ENCODE measurements at regions not wholly inside any gene's neighbourhood (a gene's known extent, or its start where the extent isn't known, plus 50 kb on each side); places are given as distances from the start of the nearest gene placed in this dataset.
"Not testable (repeated sequence)": the region's sequence is repeated elsewhere in the genome, so short reads cannot be mapped to it uniquely, and the experiment has no call there.

DNA sequence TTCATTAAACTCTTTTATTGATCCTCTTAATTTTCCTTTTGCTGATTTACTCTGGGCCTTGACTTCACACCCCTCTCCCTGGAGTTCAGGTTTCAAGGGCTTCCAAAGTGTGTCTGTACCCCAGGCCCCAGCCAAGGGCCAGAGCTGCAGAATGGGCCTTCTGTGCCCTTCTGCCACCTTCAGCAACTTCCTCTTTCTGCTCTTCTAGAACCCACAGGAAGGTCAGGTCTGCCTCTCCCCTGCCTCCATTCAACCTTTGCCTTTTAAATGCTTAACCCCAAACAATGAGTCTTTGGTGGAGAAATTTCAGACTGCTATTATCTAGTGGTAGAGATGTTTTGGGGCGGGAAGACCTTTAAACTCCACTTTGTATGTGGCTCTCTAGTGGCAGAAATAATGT, 63.1 kb downstream of the TSN start:
- no peak for DNase-seq

DNA sequence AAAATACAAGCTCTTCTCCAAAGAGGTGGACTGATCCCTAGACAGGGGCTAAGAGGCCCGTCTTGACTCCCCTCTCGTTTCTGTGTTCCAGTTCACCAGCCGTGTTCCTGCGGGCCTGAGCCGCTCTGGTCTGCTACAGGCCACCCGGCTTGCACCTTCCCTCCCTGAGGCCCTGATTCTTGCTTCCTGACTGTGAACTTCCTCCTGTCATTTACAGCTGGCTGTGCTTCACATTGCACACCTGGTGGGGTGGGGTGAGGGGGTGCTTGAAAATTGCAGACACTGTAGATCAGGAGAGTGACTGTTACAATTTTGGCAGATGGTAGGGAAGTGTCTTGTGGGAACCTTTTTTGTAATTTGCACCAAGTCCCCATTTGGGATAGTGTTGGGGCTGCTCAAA, 64.4 kb downstream of the TSN start:
- DNase-seq: no peak

GRCh38 chr2:121821476-121822158, 66.2 kb downstream of the TSN start:
- DNase-seq: no peak

DNA sequence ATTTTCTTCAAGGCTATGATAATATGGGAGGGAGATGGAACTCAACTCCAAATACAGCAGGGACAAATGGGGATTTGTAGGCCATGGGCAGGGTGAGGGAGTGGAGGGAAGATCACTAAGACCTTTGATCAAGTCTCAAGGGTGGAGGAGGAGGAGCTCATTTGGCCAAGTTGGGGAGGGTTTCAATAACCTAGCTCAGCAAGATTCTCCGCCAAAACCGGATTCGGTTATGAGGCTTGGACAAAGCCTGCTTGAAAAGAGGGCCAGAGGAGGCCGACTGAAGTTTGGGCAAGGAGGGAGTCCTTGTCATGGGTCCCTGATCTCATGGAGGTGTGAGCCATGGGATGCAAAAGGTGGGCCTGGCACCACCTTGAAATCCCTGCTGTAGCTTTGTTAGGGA, 68.8 kb downstream of the TSN start:
- no peak for DNase-seq

- no peak for DNase-seq
These were observed 69.8 kb downstream of the TSN start for GRCh38 chr2:121825003-121825950.

- DNase-seq: no peak
These were observed 70.6 kb downstream of the TSN start for GRCh38 chr2:121826036-121826435.

DNA sequence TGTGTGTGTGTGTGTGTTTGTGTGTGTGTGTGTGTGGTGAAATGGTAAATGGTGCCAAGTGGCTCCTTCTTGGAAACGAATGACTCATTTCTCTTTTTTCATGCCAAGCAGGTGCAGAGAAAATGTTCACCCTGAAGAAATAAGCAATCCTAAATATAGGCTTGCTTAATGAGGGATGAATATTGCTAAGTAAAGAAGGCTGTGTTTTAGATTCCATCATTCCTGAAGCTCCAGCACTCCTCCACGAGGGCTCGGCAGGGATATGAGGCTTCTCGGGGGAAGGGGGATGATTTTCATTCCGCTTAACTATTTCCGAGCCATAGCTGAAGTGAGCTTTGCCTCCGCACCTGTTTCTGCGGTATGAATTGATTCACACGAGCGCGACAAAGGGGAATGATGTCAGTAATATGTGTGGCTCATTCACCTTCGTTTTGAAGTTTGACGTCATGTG, 72.9 kb downstream of the TSN start:
- no peak for DNase-seq

GRCh38 chr2:121830809-121831208, 75.4 kb downstream of the TSN start:
- DNase-seq: no peak

GRCh38 chr2:121831841-121832240, 76.4 kb downstream of the TSN start:
- no peak for DNase-seq

DNA sequence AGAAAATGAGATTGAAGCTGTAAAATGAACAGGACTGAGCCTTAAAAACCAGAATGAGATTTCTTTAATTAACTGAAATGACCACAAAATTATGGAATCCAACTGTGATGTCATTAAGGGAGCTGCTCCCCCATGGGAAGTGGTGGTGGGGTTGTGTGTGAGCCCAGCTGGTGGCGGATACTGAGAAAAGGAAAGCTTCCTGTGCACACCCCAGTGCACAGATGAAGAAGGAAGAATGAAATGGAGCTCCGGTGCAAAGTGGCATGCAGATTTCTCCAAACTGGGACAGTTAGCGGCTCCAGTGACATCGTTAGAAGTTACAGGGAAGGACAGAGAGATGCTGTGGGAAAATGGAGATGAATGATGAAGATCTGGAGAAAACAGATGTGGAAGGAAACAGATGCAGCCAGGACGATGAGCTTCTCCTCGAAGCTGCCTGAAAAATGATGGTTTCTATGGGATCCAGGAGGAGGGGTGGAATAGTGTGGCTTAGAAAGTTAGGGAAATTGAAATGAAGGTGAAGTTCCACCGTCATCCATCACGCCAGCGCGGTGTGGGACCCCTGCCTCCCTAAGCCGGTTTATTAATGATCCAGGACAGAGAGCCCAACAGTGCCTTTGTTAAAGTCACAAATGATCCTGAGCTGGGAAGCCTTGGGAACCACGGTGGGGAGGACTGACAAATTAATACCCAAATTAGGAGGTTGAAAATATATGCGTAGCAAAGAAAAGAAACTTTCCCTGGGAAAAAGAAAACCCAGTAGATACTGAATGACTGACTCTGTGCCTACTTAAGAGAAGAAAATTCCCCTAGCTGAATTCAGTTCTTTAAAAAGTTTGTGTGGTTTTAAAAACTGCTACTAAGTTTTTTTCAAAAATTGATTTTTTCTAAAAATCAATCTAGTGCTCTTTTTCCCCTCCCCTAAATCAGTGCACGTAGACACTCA, 77.2 kb downstream of the TSN start:
- DNase-seq: no peak

GRCh38 chr2:121833358-121833723, 77.9 kb downstream of the TSN start:
- DNase-seq: no peak

- DNase-seq: no peak
These were observed 81.2 kb downstream of the TSN start for GRCh38 chr2:121836611-121837010.

DNA sequence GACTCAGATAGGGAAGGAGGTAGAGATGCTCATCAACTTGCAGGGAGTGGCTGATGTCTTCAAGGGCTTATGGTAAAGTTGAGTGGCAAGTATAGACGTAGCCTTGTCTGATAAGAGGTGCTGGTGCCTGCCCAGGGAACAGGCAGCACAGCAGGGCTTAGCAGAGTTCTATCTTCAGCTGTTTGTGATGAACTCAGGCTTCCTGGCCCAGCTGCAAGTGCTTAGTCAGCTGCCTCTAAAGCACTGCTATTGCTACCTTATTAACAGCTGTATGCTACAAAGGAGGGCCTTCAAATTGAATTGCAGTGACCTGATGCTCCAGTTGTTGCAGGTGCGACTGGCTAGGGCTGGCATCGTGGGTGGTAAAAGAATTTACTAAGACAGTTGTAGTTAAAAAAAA, 82.1 kb downstream of the TSN start:
- DNase-seq: no peak

- no peak for DNase-seq
These were observed 83.1 kb downstream of the TSN start for GRCh38 chr2:121838551-121838950.

- DNase-seq: no peak
These were observed 84.1 kb downstream of the TSN start for GRCh38 chr2:121839584-121839983.

- DNase-seq: no peak
These were observed 93.8 kb downstream of the TSN start for GRCh38 chr2:121849236-121849635.

- DNase-seq: not testable (repeated sequence)
These were observed 97.7 kb downstream of the TSN start for GRCh38 chr2:121853149-121853548.

DNA sequence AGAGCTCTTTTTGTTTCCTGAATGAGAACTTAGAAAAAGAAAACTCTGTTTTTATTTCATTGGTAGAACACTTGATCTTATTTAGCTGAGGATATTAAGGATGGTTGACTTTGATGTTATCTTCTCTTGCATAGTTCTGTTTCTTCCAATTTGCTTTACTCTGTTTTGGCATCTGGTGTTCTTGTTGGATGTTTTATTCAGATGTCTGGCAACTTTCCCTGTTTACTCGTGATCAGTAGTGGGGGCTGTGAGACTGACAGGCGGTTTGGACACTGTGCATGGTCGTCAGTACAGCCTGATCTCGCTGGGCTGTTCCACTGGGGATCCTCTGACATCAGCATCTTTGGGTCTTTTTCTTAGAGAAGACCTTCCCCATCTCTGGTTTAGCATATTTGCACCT, 100.1 kb downstream of the TSN start:
- DNase-seq: no peak

GRCh38 chr2:121856360-121856759, 100.9 kb downstream of the TSN start:
- no peak for DNase-seq

- DNase-seq: no peak
These were observed 102.9 kb downstream of the TSN start for GRCh38 chr2:121858369-121858768.

GRCh38 chr2:121858847-121859246, 103.4 kb downstream of the TSN start:
- no peak for DNase-seq

- peak; percentile 8 for DNase-seq
These were observed 104.7 kb downstream of the TSN start for GRCh38 chr2:121860033-121860757.
